ENCODE measurements at regions not wholly inside any gene's neighbourhood (a gene's known extent, or its start where the extent isn't known, plus 50 kb on each side); places are given as distances from the start of the nearest gene placed in this dataset.

GRCh38 chr19:32097620-32098019 lies 247.8 kb upstream of the ZNF507 start:
- DNase-seq (ENCODE audit: low spot score), result no peak

- DNase-seq (ENCODE audit: low spot score), result no peak
Observed at GRCh38 chr19:32098968-32099367, 246.4 kb upstream of the ZNF507 start.

GRCh38 chr19:32101206-32101605 lies 244.2 kb upstream of the ZNF507 start:
- no peak for DNase-seq (ENCODE audit: low spot score)

GRCh38 chr19:32103541-32103940 lies 241.9 kb upstream of the ZNF507 start:
- DNase-seq (ENCODE audit: low spot score), result no peak

DNA sequence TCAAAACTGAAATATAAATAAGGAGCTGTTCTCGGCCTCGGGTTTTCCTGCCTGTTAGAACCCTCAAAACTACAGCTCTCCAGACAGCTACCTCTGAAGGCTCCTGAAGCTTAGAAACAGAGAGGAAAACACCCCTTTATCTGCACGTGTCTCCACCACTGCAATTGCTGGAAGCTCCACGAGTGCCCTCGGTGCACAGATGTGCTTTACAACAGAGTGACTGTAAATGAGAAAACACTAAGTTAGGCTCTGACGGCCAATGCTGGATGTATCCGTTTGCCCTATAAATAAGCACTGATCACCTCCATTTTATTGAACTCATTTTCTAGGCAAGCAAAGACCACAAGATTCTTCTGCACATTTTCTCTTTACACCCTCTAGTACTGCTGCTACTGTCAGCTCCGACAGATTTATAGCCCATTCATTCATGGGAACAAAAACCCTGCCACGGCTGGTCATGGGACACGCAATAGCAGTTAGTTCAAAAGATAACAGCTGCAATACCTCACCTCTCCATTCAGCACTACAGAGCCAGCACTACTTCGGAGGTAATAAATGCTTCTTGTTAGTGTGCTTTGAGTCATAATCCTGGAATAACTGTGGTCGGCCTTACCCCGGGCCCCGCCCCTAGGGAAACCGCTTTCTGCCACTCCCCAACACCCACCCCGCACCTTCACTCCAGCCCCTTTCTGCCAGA lies 241.1 kb upstream of the ZNF507 start:
- DNase-seq (ENCODE audit: low spot score), result peak; percentile 89

GRCh38 chr19:32104850-32105235 lies 240.6 kb upstream of the ZNF507 start:
- no peak for DNase-seq (ENCODE audit: low spot score)

DNA sequence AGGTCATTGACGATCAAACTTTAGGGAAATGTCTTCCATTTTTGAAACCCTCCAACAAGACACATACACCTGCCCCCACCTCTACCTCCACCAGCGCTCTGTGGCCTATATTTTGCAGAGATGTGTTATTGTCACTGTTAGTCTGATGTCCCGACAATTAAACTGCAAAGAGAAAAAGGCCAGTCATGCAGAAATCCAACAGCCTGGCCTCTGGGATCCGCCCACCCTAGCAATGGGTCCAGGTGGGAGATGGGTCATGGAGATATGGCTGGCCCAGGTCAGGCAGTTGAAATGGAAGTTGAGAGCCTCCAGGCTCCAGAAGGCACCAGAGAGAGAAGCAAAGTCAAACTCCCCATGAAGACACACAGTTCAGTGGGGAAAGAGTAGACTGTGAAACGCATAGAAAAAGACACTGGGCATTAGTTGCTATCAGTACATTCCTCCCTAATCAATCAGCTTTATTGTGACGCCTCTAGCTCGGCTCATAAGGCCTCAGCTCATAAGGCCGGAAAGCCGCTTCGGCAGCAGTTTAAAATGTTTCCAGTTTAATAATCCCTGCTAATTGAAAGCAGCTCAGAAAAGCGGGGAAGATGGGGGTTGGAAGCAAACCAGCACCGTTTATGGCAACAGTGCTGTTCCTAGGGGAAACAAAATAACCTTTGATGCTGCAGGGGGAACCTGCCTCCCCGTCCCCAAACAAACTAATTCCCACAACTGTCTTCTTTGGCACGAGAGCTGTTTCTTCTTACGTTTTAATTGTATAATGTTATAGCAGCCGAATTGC lies 239.7 kb upstream of the ZNF507 start:
- no peak for DNase-seq (ENCODE audit: low spot score)

DNA sequence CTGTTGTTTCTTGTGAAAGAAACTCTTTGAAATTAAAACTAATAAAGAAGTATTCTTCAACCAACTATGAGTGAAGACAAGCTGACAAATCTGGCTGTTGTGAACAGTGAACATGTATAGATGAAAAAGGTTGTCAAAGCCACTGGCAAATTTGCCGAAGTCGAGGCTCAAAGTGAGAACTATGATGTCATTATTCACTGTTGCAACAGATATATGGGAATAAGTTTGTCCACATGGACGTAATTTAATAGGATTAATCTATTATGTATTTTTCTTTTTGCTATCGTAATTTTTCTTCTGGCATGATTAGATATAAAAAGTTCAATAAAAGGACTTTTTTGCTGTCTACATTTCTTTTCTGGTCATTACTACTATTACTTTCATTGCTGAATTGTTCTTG lies 223.2 kb upstream of the ZNF507 start:
- no peak for DNase-seq (ENCODE audit: low spot score)

DNA sequence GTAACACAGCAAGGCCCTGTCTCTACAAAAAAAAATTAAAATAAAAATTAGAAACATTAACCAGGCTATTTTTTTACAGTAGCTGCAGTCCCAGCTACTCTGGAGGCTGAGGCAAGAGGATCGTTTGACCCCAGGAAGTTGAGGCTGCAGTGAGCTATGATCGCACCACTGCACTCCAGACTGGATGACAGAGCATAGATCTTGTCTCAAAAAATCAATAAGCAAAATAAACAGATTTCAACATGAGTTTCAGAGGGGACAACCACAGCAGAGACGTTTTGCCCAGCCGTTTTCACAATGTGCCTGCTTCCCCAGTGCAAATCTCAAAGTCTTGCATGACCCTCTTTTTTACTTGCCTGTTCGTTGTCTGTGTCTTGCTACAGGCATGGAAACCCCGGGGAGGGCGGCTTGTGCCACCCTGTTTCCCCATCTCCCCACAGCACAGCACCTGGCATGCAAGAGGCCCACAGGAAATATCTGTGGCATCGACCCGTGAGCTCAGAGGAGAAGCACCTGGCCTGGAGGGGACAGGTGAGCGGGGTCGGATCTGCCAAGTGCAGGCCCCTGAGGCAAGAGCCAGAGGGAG lies 222.0 kb upstream of the ZNF507 start:
- no peak for DNase-seq (ENCODE audit: low spot score)

- DNase-seq (ENCODE audit: low spot score), result no peak
Observed at GRCh38 chr19:32124585-32124984, 220.8 kb upstream of the ZNF507 start.

- DNase-seq (ENCODE audit: low spot score), result no peak
Observed at GRCh38 chr19:32129141-32129540, 216.3 kb upstream of the ZNF507 start.

DNA sequence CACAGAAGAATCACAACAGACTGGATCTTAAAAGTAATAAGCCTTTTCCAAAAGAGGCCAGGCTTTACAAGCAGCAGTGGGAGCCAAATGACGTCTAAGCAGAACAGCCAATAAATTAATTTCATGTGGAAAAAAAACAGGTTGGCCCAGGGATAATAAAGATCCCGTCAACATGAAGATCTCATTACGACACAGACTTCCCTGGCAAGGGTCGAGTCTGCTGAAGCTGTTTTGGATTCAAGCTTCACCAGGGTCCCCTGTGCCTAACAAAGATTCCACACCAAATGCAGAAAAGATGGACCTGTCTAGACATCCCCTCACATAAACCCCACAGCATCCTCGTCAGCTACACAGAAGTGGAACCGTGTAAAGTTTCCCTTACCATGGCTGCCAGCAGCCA lies 215.1 kb upstream of the ZNF507 start:
- DNase-seq (ENCODE audit: low spot score), result no peak

DNA sequence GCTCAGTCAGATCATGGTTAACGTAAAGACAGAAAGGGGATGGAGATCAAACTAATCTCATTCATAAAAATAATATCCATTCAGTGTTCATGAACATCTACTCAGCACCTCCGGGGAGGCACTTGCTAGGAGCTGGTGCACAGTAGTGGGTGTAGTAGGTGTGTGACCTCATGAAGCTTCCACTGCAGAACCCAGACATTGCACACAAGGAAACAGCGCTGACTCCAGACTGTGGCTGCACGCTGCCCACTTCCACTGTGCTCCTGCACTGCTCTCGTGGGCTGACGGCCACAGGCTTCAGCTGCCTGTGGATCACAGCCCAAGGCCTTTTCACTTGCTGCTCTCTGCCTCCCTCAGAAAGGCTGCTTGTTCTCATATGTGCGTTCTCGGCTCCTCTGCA lies 214.4 kb upstream of the ZNF507 start:
- DNase-seq (ENCODE audit: low spot score), result no peak

GRCh38 chr19:32138416-32138815 lies 207.0 kb upstream of the ZNF507 start:
- DNase-seq (ENCODE audit: low spot score), result no peak

- no peak for DNase-seq (ENCODE audit: low spot score)
Observed at GRCh38 chr19:32141840-32142511, 203.4 kb upstream of the ZNF507 start.

DNA sequence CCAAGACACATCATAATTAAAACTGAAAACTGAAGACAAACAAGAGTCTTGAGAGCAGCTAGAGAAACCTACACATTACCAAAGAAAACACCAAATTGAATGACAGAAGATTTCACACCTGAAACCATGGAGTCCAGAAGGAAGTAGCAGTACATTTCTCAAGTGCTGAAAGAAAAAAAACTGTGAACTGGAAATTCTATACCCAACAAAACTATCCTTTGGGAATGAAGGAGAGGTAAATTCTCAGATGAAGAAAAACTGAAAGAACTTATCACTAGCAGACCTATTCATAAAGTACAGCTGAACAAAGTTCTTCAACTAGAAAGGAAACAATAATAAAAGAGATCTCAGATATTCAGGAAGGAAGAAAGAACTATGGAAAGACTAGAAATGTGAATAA lies 198.7 kb upstream of the ZNF507 start:
- DNase-seq (ENCODE audit: low spot score), result no peak

- DNase-seq (ENCODE audit: low spot score), result no peak
Observed at GRCh38 chr19:32150605-32151004, 194.8 kb upstream of the ZNF507 start.

GRCh38 chr19:32154418-32154817 lies 191.0 kb upstream of the ZNF507 start:
- DNase-seq (ENCODE audit: low spot score), result no peak

DNA sequence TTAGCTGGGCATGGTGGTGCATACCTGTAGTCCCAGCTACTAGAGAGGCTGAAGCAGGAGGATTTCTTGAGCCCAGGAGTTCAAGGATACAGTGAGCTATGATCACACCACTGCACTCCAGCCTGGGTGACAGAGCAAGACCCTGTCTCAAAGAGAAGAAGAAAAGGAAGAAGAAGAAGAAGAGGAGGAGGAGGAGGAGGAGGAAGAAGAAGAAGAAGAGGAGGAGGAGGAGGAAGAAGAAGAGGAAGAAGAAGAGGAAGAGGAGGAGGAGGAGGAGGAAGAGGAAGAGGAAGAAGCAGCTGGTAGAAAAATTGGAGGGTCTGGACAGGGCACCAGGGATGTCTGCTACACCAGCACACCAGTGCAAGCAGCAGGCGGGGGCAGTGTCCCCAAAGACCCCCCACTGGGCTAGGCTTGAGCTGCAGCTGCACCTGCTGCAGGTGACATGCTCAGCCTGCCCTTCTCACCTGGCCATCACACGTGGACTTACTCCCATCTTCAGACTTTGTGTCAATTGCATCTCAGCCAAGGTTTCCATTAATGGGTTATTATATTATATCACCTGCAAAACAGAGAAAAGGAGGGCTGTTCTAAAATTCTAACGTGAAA lies 180.9 kb upstream of the ZNF507 start:
- no peak for DNase-seq (ENCODE audit: low spot score)

DNA sequence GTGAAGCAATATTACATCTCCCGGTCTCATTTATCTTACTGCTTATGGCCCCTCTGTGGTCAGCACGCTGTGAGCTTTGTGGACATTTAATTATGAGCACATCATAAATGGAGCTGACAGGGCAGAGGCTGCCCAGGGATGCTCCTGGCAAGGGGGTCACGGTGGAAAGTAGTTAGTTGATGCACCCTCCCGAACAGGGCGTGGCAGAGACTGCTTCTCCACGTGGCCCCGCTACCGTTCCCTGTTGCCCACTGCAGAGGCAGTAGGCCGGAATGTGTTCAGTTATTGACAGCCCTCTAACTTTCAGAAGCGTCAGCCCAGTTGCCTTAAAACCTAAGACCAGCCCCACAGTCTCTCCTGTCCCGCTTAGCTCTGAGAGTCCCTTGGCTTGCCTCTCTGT lies 180.3 kb upstream of the ZNF507 start:
- no peak for DNase-seq (ENCODE audit: low spot score)

- no peak for DNase-seq (ENCODE audit: low spot score)
Observed at GRCh38 chr19:32165750-32166149, 179.7 kb upstream of the ZNF507 start.

DNA sequence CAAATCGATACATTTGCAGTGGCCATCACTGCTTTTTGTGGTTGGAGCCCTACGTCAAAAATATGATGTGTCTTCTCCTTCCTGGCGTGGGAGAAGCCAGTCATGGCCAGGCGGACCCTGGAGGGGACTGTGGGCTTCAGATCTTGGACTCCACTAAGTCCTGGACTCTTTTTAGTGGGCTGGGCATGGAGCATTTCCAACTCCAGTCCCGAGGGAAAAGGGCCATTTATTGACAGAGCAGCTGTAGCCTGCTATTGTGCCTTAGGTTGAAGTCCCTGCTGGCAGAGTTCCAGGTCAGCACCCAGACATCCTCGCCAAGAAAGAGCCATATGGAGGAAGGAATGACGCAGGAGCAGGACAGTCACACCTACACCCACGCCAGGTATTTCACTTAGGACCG lies 179.2 kb upstream of the ZNF507 start:
- DNase-seq (ENCODE audit: low spot score), result no peak
